ENCODE measurements at regions not wholly inside any gene's neighbourhood (a gene's known extent, or its start where the extent isn't known, plus 50 kb on each side); places are given as distances from the start of the nearest gene placed in this dataset.
"Not testable (repeated sequence)": the region's sequence is repeated elsewhere in the genome, so short reads cannot be mapped to it uniquely, and the experiment has no call there.

DNA sequence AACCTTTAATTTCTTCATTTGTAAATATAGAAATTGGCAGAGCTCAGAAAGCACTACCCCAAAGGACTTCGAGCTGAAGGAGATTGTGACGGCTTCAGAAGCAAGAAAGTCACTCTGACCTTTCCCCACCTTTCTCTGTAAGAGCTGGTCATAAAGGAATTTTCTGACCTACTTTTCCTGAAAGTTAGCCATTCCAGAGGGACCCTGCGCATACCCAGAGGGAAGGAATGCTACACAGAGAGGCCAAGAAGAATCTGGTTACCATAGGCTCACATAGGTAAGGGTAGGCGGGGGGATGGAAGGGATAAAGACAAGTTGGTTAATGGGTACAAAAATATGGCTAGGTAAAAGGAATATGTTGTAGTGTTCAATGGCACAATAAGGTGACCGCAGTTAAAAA is 1080.3 kb downstream of the ZPLD1 start:
- Mint-ChIP-seq H3K4me3 (no peak overlapping the region), H3K27ac (no peak overlapping the region), H3K36me3 (ENCODE audit: low read depth) (no peaks in the 10 kb centered on the region), H3K4me1 (ENCODE audit: low read depth) (no peaks in the 10 kb centered on the region), H3K9me3 (peaks cover 44% of the 10 kb centered on the region), H3K27me3 (no peaks in the 10 kb centered on the region)
- intact Hi-C loops (cut with micrococcal nuclease): no loop called here

DNA sequence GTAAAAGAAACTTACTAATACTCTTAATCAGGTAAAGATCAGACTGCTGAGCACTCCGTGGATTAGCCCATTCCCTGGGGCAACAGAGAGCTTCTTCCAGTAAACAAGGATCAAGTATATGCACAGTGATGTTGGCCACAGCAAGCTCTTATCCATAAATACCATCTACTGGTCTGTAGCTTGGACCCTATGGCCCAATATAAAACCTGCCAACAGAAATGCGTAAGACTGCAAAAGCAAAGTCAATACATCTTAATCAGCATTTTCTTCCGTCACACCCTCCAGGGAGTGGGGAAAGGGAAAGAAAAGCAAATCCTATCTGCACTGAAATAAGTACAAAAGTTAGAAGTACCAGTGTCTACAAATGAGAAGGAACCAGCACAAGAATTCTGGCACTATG is 1082.1 kb downstream of the ZPLD1 start:
- Mint-ChIP-seq H3K4me1 (ENCODE audit: low read depth) (no peaks in the 10 kb centered on the region), H3K9me3 (peaks cover 61% of the 10 kb centered on the region), H3K36me3 (ENCODE audit: low read depth) (no peaks in the 10 kb centered on the region), H3K27me3 (no peaks in the 10 kb centered on the region), H3K27ac (no peak overlapping the region), H3K4me3 (no peak overlapping the region)
- intact Hi-C loops (cut with micrococcal nuclease): no loop called here

DNA sequence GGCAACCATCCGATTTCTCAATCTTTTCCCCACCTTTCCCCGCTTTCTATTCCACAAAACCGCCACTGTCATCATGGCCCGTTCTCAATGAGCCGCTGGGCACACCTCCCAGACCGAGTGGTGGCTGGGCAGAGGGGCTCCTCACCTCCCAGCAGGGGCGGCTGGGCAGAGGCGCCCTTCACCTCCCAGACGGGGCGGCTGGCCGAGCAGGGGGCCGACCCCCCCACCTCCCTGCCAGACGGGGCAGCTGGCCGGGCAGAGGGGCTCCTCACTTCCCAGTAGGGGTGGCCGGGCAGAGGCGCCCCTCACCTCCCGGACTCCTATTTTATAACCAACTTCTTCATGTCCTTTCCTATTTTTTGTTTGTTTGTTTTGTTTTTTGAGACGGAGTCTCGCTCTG is 1096.5 kb downstream of the ZPLD1 start:
- H3K27me3 Mint-ChIP-seq; H3K4me1 Mint-ChIP-seq (ENCODE audit: low read depth); H3K27ac Mint-ChIP-seq; intact Hi-C loops (cut with micrococcal nuclease); H3K36me3 Mint-ChIP-seq (ENCODE audit: low read depth); H3K4me3 Mint-ChIP-seq: not testable (repeated sequence)
- H3K9me3 Mint-ChIP-seq: peaks cover 14% of the 10 kb centered on the region

DNA sequence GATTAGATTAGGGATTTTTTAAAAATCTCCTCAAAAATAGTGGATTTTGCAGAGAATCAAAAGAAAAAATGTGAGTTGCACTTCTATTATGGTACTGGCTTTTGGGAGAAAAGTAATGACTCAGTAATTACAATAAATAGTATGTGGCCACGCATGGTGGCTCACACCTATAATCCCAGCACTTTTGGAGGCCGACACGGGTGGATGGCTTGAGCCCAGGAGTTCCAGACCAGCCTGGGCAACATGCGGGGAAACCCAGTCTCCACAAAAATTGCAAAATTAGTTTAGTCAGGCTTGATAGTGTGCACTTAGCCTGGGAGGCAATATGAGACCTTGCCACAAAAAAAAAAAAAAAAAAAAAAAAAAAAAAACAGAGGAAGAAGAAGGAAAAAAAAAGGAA is 1098.2 kb downstream of the ZPLD1 start:
- Mint-ChIP-seq H3K9me3 (peaks cover 14% of the 10 kb centered on the region), H3K27me3 (no peaks in the 10 kb centered on the region), H3K4me3 (no peak overlapping the region), H3K36me3 (ENCODE audit: low read depth) (no peaks in the 10 kb centered on the region), H3K4me1 (ENCODE audit: low read depth) (no peaks in the 10 kb centered on the region), H3K27ac (no peak overlapping the region)
- intact Hi-C loops (cut with micrococcal nuclease): no loop called here

DNA sequence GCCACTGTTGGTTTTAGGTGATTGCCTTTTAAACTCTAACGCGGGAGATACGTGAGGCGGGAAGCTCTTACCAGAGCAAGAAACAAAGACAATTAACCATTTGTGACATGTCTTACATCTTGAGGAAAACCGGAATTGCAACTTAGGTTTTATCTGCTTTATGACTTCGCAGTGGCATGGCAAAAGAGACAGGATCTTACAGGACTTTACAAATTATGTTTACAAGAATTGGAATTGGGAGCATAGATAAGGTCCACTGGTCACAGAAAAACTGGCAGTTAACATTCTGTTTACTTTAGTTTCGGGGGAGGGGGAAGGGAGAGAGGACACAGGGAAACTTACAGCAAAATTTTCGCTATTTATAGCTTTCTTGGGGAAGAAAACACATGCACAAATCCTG is 1119.6 kb downstream of the ZPLD1 start:
- H3K27ac Mint-ChIP-seq: no peak overlapping the region
- intact Hi-C loops (cut with micrococcal nuclease): no loop called here
- no peaks in the 10 kb centered on the region for H3K27me3 Mint-ChIP-seq
- H3K4me1 Mint-ChIP-seq (ENCODE audit: low read depth): no peaks in the 10 kb centered on the region
- H3K36me3 Mint-ChIP-seq (ENCODE audit: low read depth): no peaks in the 10 kb centered on the region
- H3K4me3 Mint-ChIP-seq: no peak overlapping the region
- peaks cover 37% of the 10 kb centered on the region for H3K9me3 Mint-ChIP-seq

DNA sequence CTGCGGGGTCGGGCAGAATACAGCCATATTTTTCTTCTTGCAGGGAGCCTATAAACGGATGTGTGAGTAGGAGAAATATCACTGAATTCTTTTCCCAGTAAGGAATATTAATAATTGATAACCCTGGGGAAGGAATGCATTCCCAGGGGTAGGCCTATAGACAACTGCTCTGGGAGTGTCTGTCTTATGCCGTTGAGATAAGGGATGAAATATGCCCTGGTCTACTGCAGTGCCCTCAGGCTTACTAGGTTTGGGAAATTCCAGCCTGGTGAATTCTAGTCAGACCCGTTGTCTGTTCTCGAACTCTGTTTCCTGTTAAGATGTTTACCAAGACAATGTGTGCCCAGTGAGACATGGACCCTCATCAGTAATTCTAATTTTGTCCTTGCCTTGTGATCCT is 1129.3 kb downstream of the ZPLD1 start:
- H3K27me3 Mint-ChIP-seq; intact Hi-C loops (cut with micrococcal nuclease); H3K27ac Mint-ChIP-seq; H3K36me3 Mint-ChIP-seq (ENCODE audit: low read depth); H3K4me1 Mint-ChIP-seq (ENCODE audit: low read depth); H3K4me3 Mint-ChIP-seq: not testable (repeated sequence)
- peaks cover 12% of the 10 kb centered on the region for H3K9me3 Mint-ChIP-seq

DNA sequence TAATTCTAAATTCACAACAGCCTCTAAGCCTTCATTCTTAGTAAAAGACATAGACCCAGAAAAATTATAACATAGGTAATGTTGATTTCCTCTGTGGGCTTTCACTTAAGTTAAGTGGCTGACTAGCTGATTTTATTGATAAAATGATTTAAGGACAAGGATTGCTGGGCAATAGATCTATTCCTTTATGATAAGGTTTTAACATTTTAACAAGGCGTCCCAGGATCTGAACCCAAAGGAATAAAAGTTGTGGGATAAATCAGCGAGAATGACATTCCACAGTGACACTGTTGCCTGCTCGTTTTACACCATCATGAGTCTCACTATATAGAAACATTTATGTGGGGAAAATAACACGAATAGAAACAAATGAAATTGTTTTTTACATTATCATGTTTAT is 1151.0 kb downstream of the ZPLD1 start:
- peaks cover 6% of the 10 kb centered on the region for H3K9me3 Mint-ChIP-seq
- intact Hi-C loops (cut with micrococcal nuclease): no loop called here
- H3K4me3 Mint-ChIP-seq: no peak overlapping the region
- H3K27me3 Mint-ChIP-seq: no peaks in the 10 kb centered on the region
- H3K4me1 Mint-ChIP-seq (ENCODE audit: low read depth): no peaks in the 10 kb centered on the region
- H3K27ac Mint-ChIP-seq: no peak overlapping the region
- no peaks in the 10 kb centered on the region for H3K36me3 Mint-ChIP-seq (ENCODE audit: low read depth)

DNA sequence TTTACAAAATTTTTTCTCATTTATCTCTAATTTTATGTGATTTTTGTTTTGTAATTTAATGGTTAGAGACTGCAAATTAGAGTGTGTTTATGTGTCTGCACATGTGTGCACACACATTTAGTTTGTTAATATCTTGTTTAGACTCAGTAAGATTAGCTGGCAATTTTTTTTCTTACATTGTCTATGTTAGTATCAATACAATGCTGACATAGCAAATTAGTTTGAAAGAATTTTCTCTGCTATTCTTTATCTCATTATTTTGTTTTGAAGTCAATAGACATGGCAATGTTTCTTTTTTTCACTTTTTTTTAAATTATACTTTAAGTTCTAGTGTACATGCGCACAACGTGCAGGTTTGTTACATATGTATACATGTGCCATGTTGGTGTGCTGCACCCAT is 1155.0 kb downstream of the ZPLD1 start:
- H3K9me3 Mint-ChIP-seq: no peaks in the 10 kb centered on the region
- no peaks in the 10 kb centered on the region for H3K4me1 Mint-ChIP-seq (ENCODE audit: low read depth)
- no peaks in the 10 kb centered on the region for H3K27me3 Mint-ChIP-seq
- H3K36me3 Mint-ChIP-seq (ENCODE audit: low read depth): no peaks in the 10 kb centered on the region
- no peak overlapping the region for H3K4me3 Mint-ChIP-seq
- H3K27ac Mint-ChIP-seq: no peak overlapping the region
- intact Hi-C loops (cut with micrococcal nuclease): no loop called here

DNA sequence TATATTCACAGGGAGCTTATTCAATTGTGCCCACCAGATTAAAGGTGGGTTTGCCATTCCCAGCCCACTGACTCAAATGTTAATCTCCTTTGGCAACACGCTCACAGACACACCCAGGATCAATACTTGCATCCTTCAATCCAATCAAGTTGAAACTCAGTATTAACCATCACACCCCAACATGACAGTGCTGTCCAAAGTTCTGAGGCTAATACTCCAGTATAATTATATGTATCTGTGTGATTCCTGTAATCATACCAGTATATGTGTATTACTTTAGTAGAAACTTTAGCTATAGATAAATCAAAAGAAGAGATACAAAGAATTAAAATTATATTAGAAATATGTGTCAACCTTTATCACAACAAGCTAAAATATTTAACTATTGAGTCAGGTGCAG is 1166.0 kb downstream of the ZPLD1 start:
- intact Hi-C loops (cut with micrococcal nuclease): no loop called here
- H3K9me3 Mint-ChIP-seq: peaks cover 46% of the 10 kb centered on the region
- no peak overlapping the region for H3K4me3 Mint-ChIP-seq
- H3K36me3 Mint-ChIP-seq (ENCODE audit: low read depth): no peaks in the 10 kb centered on the region
- no peak overlapping the region for H3K27ac Mint-ChIP-seq
- H3K27me3 Mint-ChIP-seq: no peaks in the 10 kb centered on the region
- H3K4me1 Mint-ChIP-seq (ENCODE audit: low read depth): no peaks in the 10 kb centered on the region

DNA sequence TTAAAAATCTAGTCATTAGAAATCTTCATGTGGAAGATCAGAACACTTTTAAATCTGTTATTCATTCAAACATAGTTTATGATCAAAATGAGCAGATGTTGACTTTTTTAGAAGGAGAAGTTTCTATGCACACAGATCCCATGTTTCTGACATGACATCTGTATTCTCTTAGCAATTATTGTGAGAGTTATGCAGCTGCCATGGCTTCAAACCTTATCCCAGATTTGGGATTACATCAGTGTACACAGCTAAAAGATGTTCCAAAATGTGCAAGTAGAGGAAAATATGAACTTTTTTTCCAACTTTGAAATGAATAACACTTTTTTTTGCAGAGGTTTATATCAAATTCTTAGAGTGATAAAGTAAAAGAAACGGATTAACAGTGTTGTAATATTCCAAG is 1166.9 kb downstream of the ZPLD1 start:
- H3K9me3 Mint-ChIP-seq: peaks cover 39% of the 10 kb centered on the region
- intact Hi-C loops (cut with micrococcal nuclease): no loop called here
- no peaks in the 10 kb centered on the region for H3K27me3 Mint-ChIP-seq
- no peak overlapping the region for H3K4me3 Mint-ChIP-seq
- H3K36me3 Mint-ChIP-seq (ENCODE audit: low read depth): no peaks in the 10 kb centered on the region
- no peaks in the 10 kb centered on the region for H3K4me1 Mint-ChIP-seq (ENCODE audit: low read depth)
- no peak overlapping the region for H3K27ac Mint-ChIP-seq

DNA sequence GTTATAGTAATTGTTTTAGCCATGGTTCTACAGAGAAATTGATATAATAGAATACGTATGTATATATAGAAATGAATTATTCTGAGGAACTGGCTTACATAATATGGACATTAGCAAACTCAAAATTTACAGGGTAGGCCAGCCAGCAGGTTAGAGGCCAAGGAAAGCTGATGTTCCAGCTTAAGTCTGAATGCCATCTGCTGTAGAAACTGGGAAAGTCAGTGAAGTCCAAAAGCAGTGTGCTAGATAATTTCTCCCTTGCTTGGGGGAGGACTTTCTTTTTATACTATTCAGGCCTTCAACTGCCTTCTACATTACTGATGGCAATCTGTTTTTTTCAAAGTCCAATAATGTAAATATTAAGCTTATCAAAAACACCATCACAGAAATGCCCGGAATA is 1174.7 kb downstream of the ZPLD1 start:
- Mint-ChIP-seq H3K27me3 (no peaks in the 10 kb centered on the region), H3K9me3 (peaks cover 9% of the 10 kb centered on the region), H3K27ac (no peak overlapping the region), H3K4me1 (ENCODE audit: low read depth) (no peaks in the 10 kb centered on the region), H3K36me3 (ENCODE audit: low read depth) (no peaks in the 10 kb centered on the region), H3K4me3 (no peak overlapping the region)
- intact Hi-C loops (cut with micrococcal nuclease): no loop called here

DNA sequence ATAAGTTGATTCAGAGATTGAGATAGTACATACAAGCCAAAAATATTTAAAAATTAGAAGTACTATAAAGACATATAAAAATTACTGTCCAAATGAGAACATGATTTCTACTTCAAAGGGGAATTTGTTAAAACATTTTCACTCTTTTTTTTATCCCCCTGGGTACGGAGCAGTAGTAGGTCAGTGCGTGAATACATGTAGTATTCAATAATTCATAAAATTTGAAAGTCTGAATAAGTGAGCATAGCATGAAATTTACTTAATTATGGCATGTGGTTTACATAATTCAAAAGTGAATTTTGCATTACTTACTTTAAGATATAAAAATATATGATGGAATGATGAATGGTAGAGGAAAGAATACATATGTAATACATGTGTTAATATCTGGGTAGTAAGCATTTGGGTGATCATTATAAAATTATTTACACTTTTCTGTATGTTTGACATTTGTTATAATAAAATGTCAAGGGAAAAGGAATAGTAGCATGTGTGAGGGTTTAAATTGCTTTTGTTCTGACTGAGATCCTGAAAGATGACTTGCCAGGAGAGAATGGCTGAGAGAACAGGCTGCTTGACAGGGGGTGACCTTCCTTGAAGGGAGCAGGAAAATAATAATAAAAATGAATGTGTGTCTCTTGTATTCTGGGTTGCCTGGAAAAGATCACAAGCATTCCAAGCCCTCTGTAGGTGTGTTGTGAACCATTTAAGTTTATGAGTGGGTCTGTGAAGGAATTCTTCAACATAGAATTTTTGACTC is 1178.8 kb downstream of the ZPLD1 start:
- H3K27ac Mint-ChIP-seq: no peak overlapping the region
- no peak overlapping the region for H3K4me3 Mint-ChIP-seq
- no peaks in the 10 kb centered on the region for H3K27me3 Mint-ChIP-seq
- no peaks in the 10 kb centered on the region for H3K4me1 Mint-ChIP-seq (ENCODE audit: low read depth)
- H3K36me3 Mint-ChIP-seq (ENCODE audit: low read depth): no peaks in the 10 kb centered on the region
- H3K9me3 Mint-ChIP-seq: peaks cover 3% of the 10 kb centered on the region
- intact Hi-C loops (cut with micrococcal nuclease): no loop called here

DNA sequence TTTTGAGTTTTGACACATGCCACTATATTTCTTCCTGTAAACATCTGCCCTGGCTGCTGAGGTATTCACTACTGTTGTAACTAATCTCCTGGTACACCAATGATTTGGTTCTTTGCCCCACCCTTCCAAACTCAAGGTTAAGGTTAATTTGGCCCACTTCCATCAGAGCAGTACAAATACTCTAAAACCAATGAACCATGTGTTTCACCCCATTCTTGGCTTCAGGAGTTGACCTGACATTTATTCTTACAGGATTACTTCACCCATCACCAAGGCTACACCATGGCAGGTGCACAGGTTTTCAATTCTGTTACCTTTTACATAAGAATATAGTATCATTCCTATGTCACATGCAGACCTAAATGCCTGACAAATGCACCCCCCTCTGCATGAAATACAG is 1179.9 kb downstream of the ZPLD1 start:
- H3K4me1 Mint-ChIP-seq (ENCODE audit: low read depth): no peaks in the 10 kb centered on the region
- intact Hi-C loops (cut with micrococcal nuclease): no loop called here
- H3K27me3 Mint-ChIP-seq: no peaks in the 10 kb centered on the region
- H3K27ac Mint-ChIP-seq: no peak overlapping the region
- no peak overlapping the region for H3K4me3 Mint-ChIP-seq
- H3K9me3 Mint-ChIP-seq: peaks cover 10% of the 10 kb centered on the region
- H3K36me3 Mint-ChIP-seq (ENCODE audit: low read depth): no peaks in the 10 kb centered on the region

DNA sequence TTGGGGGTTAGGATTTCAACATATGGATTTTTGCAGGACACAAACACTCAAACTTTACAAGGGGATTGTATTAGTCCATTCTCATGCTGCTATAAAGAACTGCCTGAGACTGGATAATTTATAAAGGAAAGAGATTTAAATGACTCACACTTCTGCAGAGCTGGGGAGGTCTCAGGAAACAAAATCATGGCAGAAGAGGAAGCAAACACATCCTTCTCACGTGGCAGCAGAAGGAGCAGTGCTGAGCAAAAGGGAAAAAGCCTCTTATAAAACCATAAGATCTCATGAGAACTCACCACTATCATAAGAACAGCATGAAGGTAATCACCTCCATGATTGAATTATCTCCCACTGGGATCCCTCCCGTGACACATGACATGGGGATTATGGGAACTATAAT is 1183.1 kb downstream of the ZPLD1 start:
- Mint-ChIP-seq H3K9me3 (peaks cover 16% of the 10 kb centered on the region), H3K4me3 (no peak overlapping the region), H3K27me3 (no peaks in the 10 kb centered on the region), H3K4me1 (ENCODE audit: low read depth) (no peaks in the 10 kb centered on the region), H3K27ac (no peak overlapping the region), H3K36me3 (ENCODE audit: low read depth) (no peaks in the 10 kb centered on the region)
- intact Hi-C loops (cut with micrococcal nuclease): no loop called here

DNA sequence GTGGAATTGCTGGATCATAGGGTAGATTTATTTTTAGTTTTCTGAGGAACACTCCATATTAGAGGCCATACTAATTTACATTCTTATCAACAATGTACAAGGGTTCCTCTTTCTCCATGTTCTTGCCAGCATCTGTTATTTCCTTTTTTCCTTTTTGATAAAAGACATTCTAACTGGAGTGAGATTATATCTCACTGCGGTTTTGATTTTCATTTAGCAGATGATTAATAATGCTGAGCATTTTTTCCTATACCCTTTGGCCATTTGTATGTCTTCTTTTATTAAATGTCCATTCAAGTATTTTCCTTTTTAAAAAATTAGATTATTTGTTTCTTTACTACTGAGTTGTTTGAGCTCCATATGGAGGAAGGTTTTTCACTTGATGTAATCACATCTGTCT is 1189.5 kb downstream of the ZPLD1 start:
- H3K4me1 Mint-ChIP-seq (ENCODE audit: low read depth): no peaks in the 10 kb centered on the region

More for the DNA sequence above, 1189.5 kb downstream of the ZPLD1 start:
- Mint-ChIP-seq H3K27me3 (no peaks in the 10 kb centered on the region), H3K36me3 (ENCODE audit: low read depth) (no peaks in the 10 kb centered on the region), H3K4me3 (no peak overlapping the region), H3K9me3 (peaks cover 32% of the 10 kb centered on the region), H3K27ac (no peak overlapping the region)
- intact Hi-C loops (cut with micrococcal nuclease): no loop called here

Measured in dendritic cell treated with granulocyte-macrophage colony-stimulating factor and Interleukin-4, amounts not matched to agents 40 ng/mL and 50 ng/mL, for 4 days (primary cell).